ENCODE measurements at regions not wholly inside any gene's neighbourhood (a gene's known extent, or its start where the extent isn't known, plus 50 kb on each side); places are given as distances from the start of the nearest gene placed in this dataset.

DNA sequence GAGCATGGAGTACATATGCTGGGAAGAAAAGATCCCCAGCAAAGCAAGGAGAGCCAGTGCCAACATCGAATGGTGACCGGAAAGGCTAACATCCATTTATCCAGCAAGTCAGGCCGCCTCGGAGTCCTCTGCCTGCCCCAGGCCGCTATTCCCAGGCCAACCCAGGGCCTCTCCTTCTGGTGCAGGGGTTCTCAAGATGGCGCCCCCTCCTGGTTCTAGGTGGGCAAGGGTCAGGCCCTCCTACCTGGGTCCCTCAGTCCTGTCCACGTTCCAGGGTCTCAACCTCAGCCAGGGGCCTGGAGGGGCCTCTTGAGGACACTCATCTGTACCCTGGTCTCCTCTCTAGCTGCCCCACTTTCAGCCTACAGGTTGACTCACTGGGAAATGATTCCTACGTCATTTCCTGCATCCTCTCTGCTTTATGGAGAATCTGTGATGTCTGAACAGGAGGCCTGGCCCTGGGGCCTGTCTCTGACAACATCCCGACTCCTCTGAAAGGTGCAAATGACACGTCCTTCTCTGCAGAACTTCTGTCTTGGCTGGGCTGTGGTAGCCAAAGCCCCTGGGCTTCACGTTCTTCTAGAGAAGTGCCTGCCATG is 145.3 kb downstream of the PSMG1 start:
- Histone ChIP-seq H4K91ac (ENCODE audit: insufficient read depth, low read depth, low read length) (no peak overlapping the region), H4K8ac (ENCODE audit: low read depth in 2 of 2, low read length in 2 of 2) (peak overlapping the region in 1 of 2 experiments; percentile 54; a peak in 1 of 4 replicates), H2BK15ac (ENCODE audit: low read depth, low read length) (peak overlapping the region; percentile 41; the same call in 1 of the 3 replicates), H2AK9ac (replicated peaks; ENCODE audit: low read depth, low read length, poor library complexity) (no peak overlapping the region), H3K9ac (ENCODE audit: low read depth, low read length) (no peak overlapping the region), H2AK5ac (ENCODE audit: low read depth, low read length) (peak overlapping the region; percentile 43), H3K4ac (ENCODE audit: low read depth, low read length) (peak overlapping the region; percentile 69; the same call in 1 of the 2 replicates), H2BK5ac (ENCODE audit: low read depth, low read length, poor library complexity, severe bottlenecking) (no peak overlapping the region), H3K36me3 (ENCODE audit: control insufficient read depth, insufficient read depth, low read length) (no peaks in the 10 kb centered on the region), H3K27ac (ENCODE audit: insufficient read depth, low read length) (no peak overlapping the region; the same call in 1 of the 2 replicates), H3K18ac (ENCODE audit: low read depth, low read length) (peak overlapping the region; percentile 80; the same call in 1 of the 2 replicates), H4K5ac (ENCODE audit: low read depth, low read length) (no peak overlapping the region), H3K9me3 (ENCODE audit: control insufficient read depth, insufficient read depth, low read length) (no peaks in the 10 kb centered on the region), H3K79me1 (ENCODE audit: low read depth in 1 of 2, low read length in 2 of 2) (no peaks in the 10 kb centered on the region), H3K56ac (ENCODE audit: extremely low read depth, insufficient read depth, low read length) (no peak overlapping the region), H3K4me2 (ENCODE audit: low read depth, low read length) (no peak overlapping the region), H3K14ac (replicated peaks; ENCODE audit: low read depth, low read length) (peak overlapping the region; percentile 22; the same call in 1 of the 2 replicates), H2BK20ac (ENCODE audit: low read depth, low read length) (no peak overlapping the region), H3K4me3 (ENCODE audit: insufficient read depth, low read depth, low read length) (no peak overlapping the region), H3K27me3 (ENCODE audit: control insufficient read depth, insufficient read depth, low read length) (no peaks in the 10 kb centered on the region), H3K4me1 (ENCODE audit: control insufficient read depth, insufficient read depth, low read length) (peaks cover 2% of the 10 kb centered on the region; the same call in 1 of the 2 replicates), H2AFZ (replicated peaks; ENCODE audit: low read length, poor library complexity) (peak overlapping the region; percentile 80), H2BK120ac (ENCODE audit: low read depth, low read length) (peak overlapping the region; percentile 38; the same call in 1 of the 2 replicates), H3K23ac (ENCODE audit: low read depth, low read length) (no peak overlapping the region), H3K9me1 (ENCODE audit: insufficient read depth, low read length) (no peaks in the 10 kb centered on the region), H4K20me1 (ENCODE audit: insufficient read depth, low read length) (no peaks in the 10 kb centered on the region)
- intact Hi-C loops (cut with micrococcal nuclease) (no loop called here), in situ Hi-C loops (cut with MboI; ENCODE audit: low sequenced_read_pairs) (no loop called here), dilution Hi-C loops (cut with HindIII; ENCODE audit: low sequenced_read_pairs, unreplicated experiment) (no loop called here)
- ATAC-seq (ENCODE audit: low read depth): no peak
- TF ChIP-seq, protein P1, sequence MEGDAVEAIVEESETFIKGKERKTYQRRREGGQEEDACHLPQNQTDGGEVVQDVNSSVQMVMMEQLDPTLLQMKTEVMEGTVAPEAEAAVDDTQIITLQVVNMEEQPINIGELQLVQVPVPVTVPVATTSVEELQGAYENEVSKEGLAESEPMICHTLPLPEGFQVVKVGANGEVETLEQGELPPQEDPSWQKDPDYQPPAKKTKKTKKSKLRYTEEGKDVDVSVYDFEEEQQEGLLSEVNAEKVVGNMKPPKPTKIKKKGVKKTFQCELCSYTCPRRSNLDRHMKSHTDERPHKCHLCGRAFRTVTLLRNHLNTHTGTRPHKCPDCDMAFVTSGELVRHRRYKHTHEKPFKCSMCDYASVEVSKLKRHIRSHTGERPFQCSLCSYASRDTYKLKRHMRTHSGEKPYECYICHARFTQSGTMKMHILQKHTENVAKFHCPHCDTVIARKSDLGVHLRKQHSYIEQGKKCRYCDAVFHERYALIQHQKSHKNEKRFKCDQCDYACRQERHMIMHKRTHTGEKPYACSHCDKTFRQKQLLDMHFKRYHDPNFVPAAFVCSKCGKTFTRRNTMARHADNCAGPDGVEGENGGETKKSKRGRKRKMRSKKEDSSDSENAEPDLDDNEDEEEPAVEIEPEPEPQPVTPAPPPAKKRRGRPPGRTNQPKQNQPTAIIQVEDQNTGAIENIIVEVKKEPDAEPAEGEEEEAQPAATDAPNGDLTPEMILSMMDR (conservative IDR thresholded peaks at IDR 0.05; ENCODE audit: low read depth, low read length): no peak
- TF ChIP-seq RFX5 (IDR thresholded peaks at IDR 0.05; ENCODE audit: low read depth, low read length): no peak
- no peak for TF ChIP-seq MAFK (IDR thresholded peaks at IDR 0.05; ENCODE audit: low read depth, low read length)
- TF ChIP-seq RCOR1 (IDR thresholded peaks at IDR 0.05; ENCODE audit: insufficient replicate concordance, low read length): no peak
- no peak for TF ChIP-seq RAD21 (IDR thresholded peaks at IDR 0.05; ENCODE audit: low read length)
- TF ChIP-seq, protein P2, sequence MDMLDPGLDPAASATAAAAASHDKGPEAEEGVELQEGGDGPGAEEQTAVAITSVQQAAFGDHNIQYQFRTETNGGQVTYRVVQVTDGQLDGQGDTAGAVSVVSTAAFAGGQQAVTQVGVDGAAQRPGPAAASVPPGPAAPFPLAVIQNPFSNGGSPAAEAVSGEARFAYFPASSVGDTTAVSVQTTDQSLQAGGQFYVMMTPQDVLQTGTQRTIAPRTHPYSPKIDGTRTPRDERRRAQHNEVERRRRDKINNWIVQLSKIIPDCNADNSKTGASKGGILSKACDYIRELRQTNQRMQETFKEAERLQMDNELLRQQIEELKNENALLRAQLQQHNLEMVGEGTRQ (IDR thresholded peaks at IDR 0.05; ENCODE audit: low read depth, low read length): no peak
- TF ChIP-seq CHD1 (IDR thresholded peaks at IDR 0.05; ENCODE audit: low read depth, low read length): no peak
- TF ChIP-seq CEBPB (IDR thresholded peaks at IDR 0.05; ENCODE audit: low read depth, low read length): no peak
- no peak for TF ChIP-seq MXI1 (IDR thresholded peaks at IDR 0.05; ENCODE audit: borderline replicate concordance, low read depth, low read length)
- TF ChIP-seq SMC3 (IDR thresholded peaks at IDR 0.05; ENCODE audit: low read depth, low read length): no peak
- TF ChIP-seq NFE2L2 (IDR thresholded peaks at IDR 0.05; ENCODE audit: low read depth, low read length): no peak
- no peak for TF ChIP-seq MAZ (IDR thresholded peaks at IDR 0.05; ENCODE audit: borderline replicate concordance, low read depth, low read length)
- TF ChIP-seq BHLHE40 (IDR thresholded peaks at IDR 0.05; ENCODE audit: low read depth, low read length): no peak
- TF ChIP-seq, protein P3, sequence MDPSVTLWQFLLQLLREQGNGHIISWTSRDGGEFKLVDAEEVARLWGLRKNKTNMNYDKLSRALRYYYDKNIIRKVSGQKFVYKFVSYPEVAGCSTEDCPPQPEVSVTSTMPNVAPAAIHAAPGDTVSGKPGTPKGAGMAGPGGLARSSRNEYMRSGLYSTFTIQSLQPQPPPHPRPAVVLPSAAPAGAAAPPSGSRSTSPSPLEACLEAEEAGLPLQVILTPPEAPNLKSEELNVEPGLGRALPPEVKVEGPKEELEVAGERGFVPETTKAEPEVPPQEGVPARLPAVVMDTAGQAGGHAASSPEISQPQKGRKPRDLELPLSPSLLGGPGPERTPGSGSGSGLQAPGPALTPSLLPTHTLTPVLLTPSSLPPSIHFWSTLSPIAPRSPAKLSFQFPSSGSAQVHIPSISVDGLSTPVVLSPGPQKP (IDR thresholded peaks at IDR 0.05; ENCODE audit: borderline replicate concordance, low read depth, low read length): no peak
- TF ChIP-seq POLR2A (IDR thresholded peaks at IDR 0.05; ENCODE audit: low read depth, low read length): no peak
- no peak for TF ChIP-seq FOS (IDR thresholded peaks at IDR 0.05; ENCODE audit: low read depth, low read length)
- DNase-seq: peak; percentile 52
- WGBS, 2 experiments (ENCODE audit: extremely low coverage in 2 of 2, insufficient read length in 1 of 2): 88% methylated on average over 5 of the region's 11 CpGs; no CpG with 5 or more reads in 1 of the 2 experiments
- no TSS peak for BruUV-seq (replicated peaks)
- CTCF ChIA-PET: no interaction called here
- POLR2A ChIA-PET (ENCODE audit: unreplicated experiment): no interaction called here
